GM12878 (cell line): ENCODE measurements at regions not wholly inside any gene's neighbourhood (a gene's known extent, or its start where the extent isn't known, plus 50 kb on each side); places are given as distances from the start of the nearest gene placed in this dataset.

Experiments
- ATAC-seq: fragments of 200-7000 bp; cut with Tn5 transposase; 3 replicates; pipeline ENCODE4 v1.9.1; 2020; ENCODE audit warnings: mild to moderate bottlenecking, moderate library complexity
- BruUV-seq: library from RNA; stranded (reverse); fragments of 400-500 nt; replicated peaks from 2 replicates; lab custom pipeline; 2021; lab: Mats Ljungman, UMichigan
- CTCF ChIA-PET: fragments of 300-600 bp; sonication (Branson Sonifier 250); formaldehyde crosslinking; extraction: SDS; loops from one replicate; lab custom pipeline; 2021; ENCODE audit warnings: inconsistent platforms; lab: Yijun Ruan, JAX
- POLR2A ChIA-PET: fragments of 350-600 bp; formaldehyde crosslinking; extraction: SDS; loops from one replicate; lab custom pipeline; 2021; ENCODE audit warnings: inconsistent platforms; lab: Charles Lee
- RAD21 ChIA-PET: fragments of 300-600 bp; sonication (Branson Sonifier 250); formaldehyde crosslinking; loops from one replicate; lab custom pipeline; 2023; ENCODE audit warnings: antibody characterized with exemption; ENCODE audit not compliant: unreplicated experiment; lab: Charles Lee
- SMC1A ChIA-PET: fragments of 300-600 bp; sonication (Branson Sonifier 250); formaldehyde crosslinking; loops from one replicate; lab custom pipeline; 2023; ENCODE audit not compliant: unreplicated experiment, uncharacterized antibody; lab: Charles Lee
- DNase-seq: peaks from one replicate; pipeline ENCODE4 v3.0.0-alpha.2; 2011; ENCODE audit warnings: low read depth, low spot score
- FAIRE-seq: peaks from 3 replicates; lab custom pipeline; 2011; peaks lifted over from hg19 to GRCh38; lab: Jason Lieb, UNC
- H2AFZ ChIP-seq: 2 replicates; pipeline ENCODE4 v1.6.0; 2011; ENCODE audit warnings: low read depth, low read length, control low read depth; ENCODE audit not compliant: control insufficient read depth
- H3K27ac ChIP-seq: 2 replicates; pipeline ENCODE4 v1.5.1; 2011; ENCODE audit warnings: control low read depth; ENCODE audit not compliant: control insufficient read depth, insufficient read depth
- H3K27me3 ChIP-seq, 2 experiments: replicated peaks in 1 of 2; 2 replicates each; pipeline versions ENCODE4 v1.6.0 to v1.6.1; 2011; ENCODE audit warnings: low read length in 1 of 2; ENCODE audit not compliant: control insufficient read depth in 2 of 2, insufficient read depth in 2 of 2
- H3K36me3 ChIP-seq, 2 experiments: 2 replicates each; pipeline ENCODE4 v1.5.1; 2011; ENCODE audit warnings: low read length in 1 of 2; ENCODE audit not compliant: control insufficient read depth in 2 of 2, insufficient read depth in 2 of 2
- H3K4me1 ChIP-seq: 2 replicates; pipeline ENCODE4 v1.6.1; 2011; ENCODE audit warnings: mild to moderate bottlenecking, low read length, moderate library complexity, mixed read lengths; ENCODE audit not compliant: control insufficient read depth, insufficient read depth
- H3K4me2 ChIP-seq: 2 replicates; pipeline ENCODE4 v1.6.0; 2011; ENCODE audit warnings: control low read depth; ENCODE audit not compliant: control insufficient read depth, insufficient read depth
- H3K4me3 ChIP-seq: fragments of 200-600 bp; sonication (generic); 2 replicates; pipeline ENCODE4 v1.5.1; 2016
- H3K79me2 ChIP-seq: 2 replicates; pipeline ENCODE4 v1.6.0; 2011; ENCODE audit warnings: low read length; ENCODE audit not compliant: control insufficient read depth, insufficient read depth
- H3K9ac ChIP-seq: 2 replicates; pipeline ENCODE4 v1.8.0; 2011; ENCODE audit warnings: low read length, control low read depth, mixed read lengths; ENCODE audit not compliant: control insufficient read depth, insufficient read depth
- H3K9me3 ChIP-seq: replicated peaks from 3 replicates; pipeline ENCODE4 v1.5.1; 2011; ENCODE audit warnings: mild to moderate bottlenecking, low read length; ENCODE audit not compliant: control insufficient read depth, insufficient read depth
- H4K20me1 ChIP-seq: 2 replicates; pipeline ENCODE4 v1.6.0; 2011; ENCODE audit not compliant: control insufficient read depth, insufficient read depth
- FOXK2 ChIP-seq: fragments of 450-650 bp; IDR thresholded peaks from 2 replicates; pipeline ENCODE4 v1.6.1; 2017; ENCODE audit warnings: mild to moderate bottlenecking, moderate library complexity
- JUNB ChIP-seq: IDR thresholded peaks from 2 replicates; pipeline ENCODE4 v1.6.1; 2016; ENCODE audit warnings: antibody characterized with exemption, mild to moderate bottlenecking
- JUND ChIP-seq: IDR thresholded peaks from 2 replicates; pipeline ENCODE4 v1.6.1; 2012; ENCODE audit warnings: low read depth, mild to moderate bottlenecking, low read length, improper control_type of control experiment, moderate library complexity
- TAF1 ChIP-seq: IDR thresholded peaks from 2 replicates; pipeline ENCODE4 v1.6.1; 2011; ENCODE audit warnings: mild to moderate bottlenecking, low read depth, low read length, borderline replicate concordance
- USF2 ChIP-seq: IDR thresholded peaks from 2 replicates; pipeline ENCODE4 v1.6.1; 2011; ENCODE audit warnings: low read depth, low read length, improper control_type of control experiment, borderline replicate concordance
- ZNF217 ChIP-seq: fragments of 450-650 bp; IDR thresholded peaks from 2 replicates; pipeline ENCODE4 v1.6.1; 2017; ENCODE audit warnings: antibody characterized with exemption, mild to moderate bottlenecking
- WGBS: methylation state at CpG from one replicate; pipeline ENCODE4 v1.1.6; 2016; ENCODE audit warnings: low lambda C conversion rate; ENCODE audit not compliant: insufficient replicate concordance, insufficient coverage; ENCODE audit errors: missing lambda C conversion rate; 5-methylcytosine and 5-hydroxymethylcytosine counted together
- in situ Hi-C: fragments of 300-500 bp; cut with MboI; formaldehyde crosslinking; loops from 9 replicates; pipeline ENCODE4 v1.14.3; 2018; ENCODE audit warnings: mixed read lengths
- intact Hi-C: fragments of 100-400 bp; cut with micrococcal nuclease; formaldehyde crosslinking; loops from one replicate; pipeline ENCODE4 v1.14.2; 2022; ENCODE audit not compliant: unreplicated experiment
- TF ChIP-seq, protein P1 (sequence below): fragments of 450-650 bp; IDR thresholded peaks from 2 replicates; pipeline ENCODE4 v1.6.1; 2017; ENCODE audit warnings: mild to moderate bottlenecking, moderate library complexity

- BruUV-seq = no TSS peak
- ChIA-PET SMC1A (no interaction called here), CTCF (no interaction called here), POLR2A (no interaction called here), RAD21 (no interaction called here)
- ATAC-seq (no peak), FAIRE-seq (no peak), DNase-seq (no peak)
- intact Hi-C loops = no loop called here
- Histone ChIP-seq H3K36me3 (no peaks in the 10 kb centered on the region), H3K4me2 (no peak overlapping the region), H4K20me1 (no peaks in the 10 kb centered on the region), H3K27me3 (no peaks in the 10 kb centered on the region; a peak in 1 of 4 replicates), H3K9ac (no peak overlapping the region), H2AFZ (no peak overlapping the region), H3K27ac (no peak overlapping the region), H3K79me2 (no peaks in the 10 kb centered on the region), H3K4me1 (no peaks in the 10 kb centered on the region), H3K9me3 (no peaks in the 10 kb centered on the region; the same call in 2 of the 3 replicates), H3K4me3 (no peak overlapping the region)
- WGBS = 44% methylated on average over 10 of the region's 10 CpGs
- TF ChIP-seq JUND (no peak), ZNF217 (no peak), TAF1 (no peak), JUNB (no peak), FOXK2 (no peak), USF2 (no peak)
- TF ChIP-seq, protein P1, sequence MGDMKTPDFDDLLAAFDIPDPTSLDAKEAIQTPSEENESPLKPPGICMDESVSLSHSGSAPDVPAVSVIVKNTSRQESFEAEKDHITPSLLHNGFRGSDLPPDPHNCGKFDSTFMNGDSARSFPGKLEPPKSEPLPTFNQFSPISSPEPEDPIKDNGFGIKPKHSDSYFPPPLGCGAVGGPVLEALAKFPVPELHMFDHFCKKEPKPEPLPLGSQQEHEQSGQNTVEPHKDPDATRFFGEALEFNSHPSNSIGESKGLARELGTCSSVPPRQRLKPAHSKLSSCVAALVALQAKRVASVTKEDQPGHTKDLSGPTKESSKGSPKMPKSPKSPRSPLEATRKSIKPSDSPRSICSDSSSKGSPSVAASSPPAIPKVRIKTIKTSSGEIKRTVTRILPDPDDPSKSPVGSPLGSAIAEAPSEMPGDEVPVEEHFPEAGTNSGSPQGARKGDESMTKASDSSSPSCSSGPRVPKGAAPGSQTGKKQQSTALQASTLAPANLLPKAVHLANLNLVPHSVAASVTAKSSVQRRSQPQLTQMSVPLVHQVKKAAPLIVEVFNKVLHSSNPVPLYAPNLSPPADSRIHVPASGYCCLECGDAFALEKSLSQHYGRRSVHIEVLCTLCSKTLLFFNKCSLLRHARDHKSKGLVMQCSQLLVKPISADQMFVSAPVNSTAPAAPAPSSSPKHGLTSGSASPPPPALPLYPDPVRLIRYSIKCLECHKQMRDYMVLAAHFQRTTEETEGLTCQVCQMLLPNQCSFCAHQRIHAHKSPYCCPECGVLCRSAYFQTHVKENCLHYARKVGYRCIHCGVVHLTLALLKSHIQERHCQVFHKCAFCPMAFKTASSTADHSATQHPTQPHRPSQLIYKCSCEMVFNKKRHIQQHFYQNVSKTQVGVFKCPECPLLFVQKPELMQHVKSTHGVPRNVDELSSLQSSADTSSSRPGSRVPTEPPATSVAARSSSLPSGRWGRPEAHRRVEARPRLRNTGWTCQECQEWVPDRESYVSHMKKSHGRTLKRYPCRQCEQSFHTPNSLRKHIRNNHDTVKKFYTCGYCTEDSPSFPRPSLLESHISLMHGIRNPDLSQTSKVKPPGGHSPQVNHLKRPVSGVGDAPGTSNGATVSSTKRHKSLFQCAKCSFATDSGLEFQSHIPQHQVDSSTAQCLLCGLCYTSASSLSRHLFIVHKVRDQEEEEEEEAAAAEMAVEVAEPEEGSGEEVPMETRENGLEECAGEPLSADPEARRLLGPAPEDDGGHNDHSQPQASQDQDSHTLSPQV = no peak
- in situ Hi-C loops = no loop called here
These were observed 65.4 kb upstream of the ADRA2C start for GRCh38 chr4:3700736-3701135.
